Gastroesophageal sphincter (tissue), 3 donors: ENCODE measurements at regions not wholly inside any gene's neighbourhood (a gene's known extent, or its start where the extent isn't known, plus 50 kb on each side); places are given as distances from the start of the nearest gene placed in this dataset.

Experiments used
- EP300 ChIP-seq: sonication (generic); formaldehyde crosslinking; IDR thresholded peaks from one replicate; pipeline ENCODE4 v1.6.1; 2017; ENCODE audit warnings: antibody characterized with exemption, mild to moderate bottlenecking
- POLR2A ChIP-seq, 2 donors: fragments of 450-650 bp; IDR thresholded peaks; one replicate each; pipeline ENCODE4 v1.6.1; 2017; ENCODE audit warnings: antibody characterized with exemption in 2 of 2, mild to moderate bottlenecking in 2 of 2, moderate library complexity in 1 of 2
- POLR2AphosphoS5 ChIP-seq: sonication (generic); formaldehyde crosslinking; IDR thresholded peaks from one replicate; pipeline ENCODE4 v1.6.1; 2017; ENCODE audit warnings: antibody characterized with exemption
- TF ChIP-seq, protein P1 (sequence below), 4 experiments: fragments of 200-600 bp in 2 of 4; fragments of 450-650 bp in 2 of 4; sonication (generic) in 1 of 4; IDR thresholded peaks; one replicate each; pipeline ENCODE4 v1.5.1; 2017 to 2019; ENCODE audit warnings: antibody characterized with exemption in 4 of 4, mild to moderate bottlenecking in 2 of 4, moderate library complexity in 2 of 4

DNA sequence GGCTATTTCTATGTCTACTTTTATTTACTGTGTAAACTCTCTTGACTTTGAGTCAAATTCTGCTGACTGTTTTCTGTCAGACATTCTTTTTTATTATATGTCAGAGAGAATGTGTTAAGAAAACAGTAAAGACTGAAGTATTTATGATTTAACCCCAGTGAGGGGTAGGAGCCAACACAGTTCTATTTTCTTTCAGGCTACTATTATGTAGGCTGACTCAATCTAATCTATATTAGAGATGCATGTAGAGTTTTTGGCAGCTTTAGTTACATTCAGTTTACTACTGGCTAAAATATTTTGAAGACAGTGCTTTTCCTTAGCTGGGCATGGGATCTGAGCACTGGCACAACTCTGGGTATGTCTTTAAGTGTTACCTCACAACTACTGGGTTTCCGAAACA, 1108.0 kb downstream of the CDH11 start:
- TF ChIP-seq, protein P1, sequence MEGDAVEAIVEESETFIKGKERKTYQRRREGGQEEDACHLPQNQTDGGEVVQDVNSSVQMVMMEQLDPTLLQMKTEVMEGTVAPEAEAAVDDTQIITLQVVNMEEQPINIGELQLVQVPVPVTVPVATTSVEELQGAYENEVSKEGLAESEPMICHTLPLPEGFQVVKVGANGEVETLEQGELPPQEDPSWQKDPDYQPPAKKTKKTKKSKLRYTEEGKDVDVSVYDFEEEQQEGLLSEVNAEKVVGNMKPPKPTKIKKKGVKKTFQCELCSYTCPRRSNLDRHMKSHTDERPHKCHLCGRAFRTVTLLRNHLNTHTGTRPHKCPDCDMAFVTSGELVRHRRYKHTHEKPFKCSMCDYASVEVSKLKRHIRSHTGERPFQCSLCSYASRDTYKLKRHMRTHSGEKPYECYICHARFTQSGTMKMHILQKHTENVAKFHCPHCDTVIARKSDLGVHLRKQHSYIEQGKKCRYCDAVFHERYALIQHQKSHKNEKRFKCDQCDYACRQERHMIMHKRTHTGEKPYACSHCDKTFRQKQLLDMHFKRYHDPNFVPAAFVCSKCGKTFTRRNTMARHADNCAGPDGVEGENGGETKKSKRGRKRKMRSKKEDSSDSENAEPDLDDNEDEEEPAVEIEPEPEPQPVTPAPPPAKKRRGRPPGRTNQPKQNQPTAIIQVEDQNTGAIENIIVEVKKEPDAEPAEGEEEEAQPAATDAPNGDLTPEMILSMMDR (IDR thresholded peaks at IDR 0.05) = no peak
- TF ChIP-seq EP300 (no peak), POLR2A (IDR thresholded peaks at IDR 0.05) (no peak), POLR2AphosphoS5 (no peak)
